Neural progenitor cell (in vitro differentiated cells): ENCODE measurements at regions not wholly inside any gene's neighbourhood (a gene's known extent, or its start where the extent isn't known, plus 50 kb on each side); places are given as distances from the start of the nearest gene placed in this dataset.

Source experiments
- EZH2 ChIP-seq: fragments of 200-600 bp; sonication (generic); IDR thresholded peaks from 2 replicates; pipeline ENCODE4 v1.6.1; 2017; ENCODE audit warnings: antibody characterized with exemption, mild to moderate bottlenecking, moderate library complexity
- EZH2phosphoT487 ChIP-seq: fragments of 200-600 bp; sonication (generic); IDR thresholded peaks from 2 replicates; pipeline ENCODE4 v1.6.1; 2017; ENCODE audit warnings: antibody characterized with exemption
- TF ChIP-seq, protein P1 (sequence below): fragments of 200-600 bp; sonication (generic); IDR thresholded peaks from 2 replicates; pipeline ENCODE4 v1.5.1; 2017; ENCODE audit warnings: antibody characterized with exemption, mild to moderate bottlenecking

GRCh38 chr2:149719695-149720094 lies 132.1 kb upstream of the MMADHC start:
- TF ChIP-seq, protein P1, sequence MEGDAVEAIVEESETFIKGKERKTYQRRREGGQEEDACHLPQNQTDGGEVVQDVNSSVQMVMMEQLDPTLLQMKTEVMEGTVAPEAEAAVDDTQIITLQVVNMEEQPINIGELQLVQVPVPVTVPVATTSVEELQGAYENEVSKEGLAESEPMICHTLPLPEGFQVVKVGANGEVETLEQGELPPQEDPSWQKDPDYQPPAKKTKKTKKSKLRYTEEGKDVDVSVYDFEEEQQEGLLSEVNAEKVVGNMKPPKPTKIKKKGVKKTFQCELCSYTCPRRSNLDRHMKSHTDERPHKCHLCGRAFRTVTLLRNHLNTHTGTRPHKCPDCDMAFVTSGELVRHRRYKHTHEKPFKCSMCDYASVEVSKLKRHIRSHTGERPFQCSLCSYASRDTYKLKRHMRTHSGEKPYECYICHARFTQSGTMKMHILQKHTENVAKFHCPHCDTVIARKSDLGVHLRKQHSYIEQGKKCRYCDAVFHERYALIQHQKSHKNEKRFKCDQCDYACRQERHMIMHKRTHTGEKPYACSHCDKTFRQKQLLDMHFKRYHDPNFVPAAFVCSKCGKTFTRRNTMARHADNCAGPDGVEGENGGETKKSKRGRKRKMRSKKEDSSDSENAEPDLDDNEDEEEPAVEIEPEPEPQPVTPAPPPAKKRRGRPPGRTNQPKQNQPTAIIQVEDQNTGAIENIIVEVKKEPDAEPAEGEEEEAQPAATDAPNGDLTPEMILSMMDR: no peak
- TF ChIP-seq EZH2 (no peak), EZH2phosphoT487 (no peak)
